ENCODE measurements at regions not wholly inside any gene's neighbourhood (a gene's known extent, or its start where the extent isn't known, plus 50 kb on each side); places are given as distances from the start of the nearest gene placed in this dataset.

- TF ChIP-seq CTCF (conservative IDR thresholded peaks at IDR 0.05; ENCODE audit: low read depth in 2 of 2), result no peak
- TF ChIP-seq EZH2 (IDR thresholded peaks at IDR 0.05; ENCODE audit: low read depth, unreplicated experiment), result no peak
- TF ChIP-seq, protein P1, sequence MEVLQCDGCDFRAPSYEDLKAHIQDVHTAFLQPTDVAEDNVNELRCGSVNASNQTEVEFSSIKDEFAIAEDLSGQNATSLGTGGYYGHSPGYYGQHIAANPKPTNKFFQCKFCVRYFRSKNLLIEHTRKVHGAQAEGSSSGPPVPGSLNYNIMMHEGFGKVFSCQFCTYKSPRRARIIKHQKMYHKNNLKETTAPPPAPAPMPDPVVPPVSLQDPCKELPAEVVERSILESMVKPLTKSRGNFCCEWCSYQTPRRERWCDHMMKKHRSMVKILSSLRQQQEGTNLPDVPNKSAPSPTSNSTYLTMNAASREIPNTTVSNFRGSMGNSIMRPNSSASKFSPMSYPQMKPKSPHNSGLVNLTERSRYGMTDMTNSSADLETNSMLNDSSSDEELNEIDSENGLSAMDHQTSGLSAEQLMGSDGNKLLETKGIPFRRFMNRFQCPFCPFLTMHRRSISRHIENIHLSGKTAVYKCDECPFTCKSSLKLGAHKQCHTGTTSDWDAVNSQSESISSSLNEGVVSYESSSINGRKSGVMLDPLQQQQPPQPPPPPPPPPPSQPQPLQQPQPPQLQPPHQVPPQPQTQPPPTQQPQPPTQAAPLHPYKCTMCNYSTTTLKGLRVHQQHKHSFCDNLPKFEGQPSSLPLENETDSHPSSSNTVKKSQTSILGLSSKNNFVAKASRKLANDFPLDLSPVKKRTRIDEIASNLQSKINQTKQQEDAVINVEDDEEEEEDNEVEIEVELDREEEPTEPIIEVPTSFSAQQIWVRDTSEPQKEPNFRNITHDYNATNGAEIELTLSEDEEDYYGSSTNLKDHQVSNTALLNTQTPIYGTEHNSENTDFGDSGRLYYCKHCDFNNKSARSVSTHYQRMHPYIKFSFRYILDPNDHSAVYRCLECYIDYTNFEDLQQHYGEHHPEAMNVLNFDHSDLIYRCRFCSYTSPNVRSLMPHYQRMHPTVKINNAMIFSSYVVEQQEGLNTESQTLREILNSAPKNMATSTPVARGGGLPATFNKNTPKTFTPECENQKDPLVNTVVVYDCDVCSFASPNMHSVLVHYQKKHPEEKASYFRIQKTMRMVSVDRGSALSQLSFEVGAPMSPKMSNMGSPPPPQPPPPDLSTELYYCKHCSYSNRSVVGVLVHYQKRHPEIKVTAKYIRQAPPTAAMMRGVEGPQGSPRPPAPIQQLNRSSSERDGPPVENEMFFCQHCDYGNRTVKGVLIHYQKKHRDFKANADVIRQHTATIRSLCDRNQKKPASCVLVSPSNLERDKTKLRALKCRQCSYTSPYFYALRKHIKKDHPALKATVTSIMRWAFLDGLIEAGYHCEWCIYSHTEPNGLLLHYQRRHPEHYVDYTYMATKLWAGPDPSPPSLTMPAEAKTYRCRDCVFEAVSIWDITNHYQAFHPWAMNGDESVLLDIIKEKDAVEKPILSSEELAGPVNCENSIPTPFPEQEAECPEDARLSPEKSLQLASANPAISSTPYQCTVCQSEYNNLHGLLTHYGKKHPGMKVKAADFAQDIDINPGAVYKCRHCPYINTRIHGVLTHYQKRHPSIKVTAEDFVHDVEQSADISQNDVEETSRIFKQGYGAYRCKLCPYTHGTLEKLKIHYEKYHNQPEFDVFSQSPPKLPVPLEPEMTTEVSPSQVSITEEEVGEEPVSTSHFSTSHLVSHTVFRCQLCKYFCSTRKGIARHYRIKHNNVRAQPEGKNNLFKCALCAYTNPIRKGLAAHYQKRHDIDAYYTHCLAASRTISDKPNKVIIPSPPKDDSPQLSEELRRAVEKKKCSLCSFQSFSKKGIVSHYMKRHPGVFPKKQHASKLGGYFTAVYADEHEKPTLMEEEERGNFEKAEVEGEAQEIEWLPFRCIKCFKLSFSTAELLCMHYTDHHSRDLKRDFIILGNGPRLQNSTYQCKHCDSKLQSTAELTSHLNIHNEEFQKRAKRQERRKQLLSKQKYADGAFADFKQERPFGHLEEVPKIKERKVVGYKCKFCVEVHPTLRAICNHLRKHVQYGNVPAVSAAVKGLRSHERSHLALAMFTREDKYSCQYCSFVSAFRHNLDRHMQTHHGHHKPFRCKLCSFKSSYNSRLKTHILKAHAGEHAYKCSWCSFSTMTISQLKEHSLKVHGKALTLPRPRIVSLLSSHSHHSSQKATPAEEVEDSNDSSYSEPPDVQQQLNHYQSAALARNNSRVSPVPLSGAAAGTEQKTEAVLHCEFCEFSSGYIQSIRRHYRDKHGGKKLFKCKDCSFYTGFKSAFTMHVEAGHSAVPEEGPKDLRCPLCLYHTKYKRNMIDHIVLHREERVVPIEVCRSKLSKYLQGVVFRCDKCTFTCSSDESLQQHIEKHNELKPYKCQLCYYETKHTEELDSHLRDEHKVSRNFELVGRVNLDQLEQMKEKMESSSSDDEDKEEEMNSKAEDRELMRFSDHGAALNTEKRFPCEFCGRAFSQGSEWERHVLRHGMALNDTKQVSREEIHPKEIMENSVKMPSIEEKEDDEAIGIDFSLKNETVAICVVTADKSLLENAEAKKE (CRISPR knock-in tag; IDR thresholded peaks at IDR 0.05), result no peak
- TF ChIP-seq EZH2phosphoT487 (IDR thresholded peaks at IDR 0.05; ENCODE audit: unreplicated experiment), result no peak
- TF ChIP-seq, protein P2, sequence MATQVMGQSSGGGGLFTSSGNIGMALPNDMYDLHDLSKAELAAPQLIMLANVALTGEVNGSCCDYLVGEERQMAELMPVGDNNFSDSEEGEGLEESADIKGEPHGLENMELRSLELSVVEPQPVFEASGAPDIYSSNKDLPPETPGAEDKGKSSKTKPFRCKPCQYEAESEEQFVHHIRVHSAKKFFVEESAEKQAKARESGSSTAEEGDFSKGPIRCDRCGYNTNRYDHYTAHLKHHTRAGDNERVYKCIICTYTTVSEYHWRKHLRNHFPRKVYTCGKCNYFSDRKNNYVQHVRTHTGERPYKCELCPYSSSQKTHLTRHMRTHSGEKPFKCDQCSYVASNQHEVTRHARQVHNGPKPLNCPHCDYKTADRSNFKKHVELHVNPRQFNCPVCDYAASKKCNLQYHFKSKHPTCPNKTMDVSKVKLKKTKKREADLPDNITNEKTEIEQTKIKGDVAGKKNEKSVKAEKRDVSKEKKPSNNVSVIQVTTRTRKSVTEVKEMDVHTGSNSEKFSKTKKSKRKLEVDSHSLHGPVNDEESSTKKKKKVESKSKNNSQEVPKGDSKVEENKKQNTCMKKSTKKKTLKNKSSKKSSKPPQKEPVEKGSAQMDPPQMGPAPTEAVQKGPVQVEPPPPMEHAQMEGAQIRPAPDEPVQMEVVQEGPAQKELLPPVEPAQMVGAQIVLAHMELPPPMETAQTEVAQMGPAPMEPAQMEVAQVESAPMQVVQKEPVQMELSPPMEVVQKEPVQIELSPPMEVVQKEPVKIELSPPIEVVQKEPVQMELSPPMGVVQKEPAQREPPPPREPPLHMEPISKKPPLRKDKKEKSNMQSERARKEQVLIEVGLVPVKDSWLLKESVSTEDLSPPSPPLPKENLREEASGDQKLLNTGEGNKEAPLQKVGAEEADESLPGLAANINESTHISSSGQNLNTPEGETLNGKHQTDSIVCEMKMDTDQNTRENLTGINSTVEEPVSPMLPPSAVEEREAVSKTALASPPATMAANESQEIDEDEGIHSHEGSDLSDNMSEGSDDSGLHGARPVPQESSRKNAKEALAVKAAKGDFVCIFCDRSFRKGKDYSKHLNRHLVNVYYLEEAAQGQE (IDR thresholded peaks at IDR 0.05; ENCODE audit: unreplicated experiment), result no peak
- no peak for TF ChIP-seq CREB1 (CRISPR knock-in tag; IDR thresholded peaks at IDR 0.05; ENCODE audit: low read depth)
- no peak for TF ChIP-seq POLR2AphosphoS5 (IDR thresholded peaks at IDR 0.05; ENCODE audit: low read depth)
- no peak for TF ChIP-seq STAT1 (IDR thresholded peaks at IDR 0.05; ENCODE audit: unreplicated experiment)
- TF ChIP-seq JUNB (IDR thresholded peaks at IDR 0.05; ENCODE audit: unreplicated experiment), result no peak
- TF ChIP-seq ZNF114 (CRISPR knock-in tag; IDR thresholded peaks at IDR 0.05), result no peak
- TF ChIP-seq ZNF331 (CRISPR knock-in tag; IDR thresholded peaks at IDR 0.05; ENCODE audit: low read depth), result no peak
- no peak for TF ChIP-seq NANOG (IDR thresholded peaks at IDR 0.05; ENCODE audit: borderline replicate concordance)
These were observed 123.8 kb upstream of the LMO4 start for GRCh38 chr1:87204921-87205320.

Measured in GM23338 (cell line).